ENCODE measurements at regions not wholly inside any gene's neighbourhood (a gene's known extent, or its start where the extent isn't known, plus 50 kb on each side); places are given as distances from the start of the nearest gene placed in this dataset.

- Histone ChIP-seq H3K9me3 (ENCODE audit: low read depth) (no peaks in the 10 kb centered on the region), H3K4me3 (no peak overlapping the region), H3K36me3 (no peaks in the 10 kb centered on the region), H3K27me3 (no peaks in the 10 kb centered on the region), H3K9ac (no peak overlapping the region), H3K79me2 (ENCODE audit: low read depth) (no peaks in the 10 kb centered on the region), H3K4me2 (no peak overlapping the region), H2AFZ (replicated peaks) (peak overlapping the region; percentile 57), H4K20me1 (ENCODE audit: low read depth) (no peaks in the 10 kb centered on the region), H3F3A (ENCODE audit: low read depth) (no peaks in the 10 kb centered on the region), H3K4me1 (no peaks in the 10 kb centered on the region), H3K27ac (no peak overlapping the region)
- TF ChIP-seq EZH2 (IDR thresholded peaks at IDR 0.05), result no peak
- no peak for TF ChIP-seq EZH2phosphoT487 (IDR thresholded peaks at IDR 0.05)
- no peak for TF ChIP-seq CTCF (IDR thresholded peaks at IDR 0.05)
- no peaks in the 10 kb centered on the region for H3K36me3 Mint-ChIP-seq
- H3K9me3 Mint-ChIP-seq, result peaks cover 22% of the 10 kb centered on the region
- no peaks in the 10 kb centered on the region for H3K27me3 Mint-ChIP-seq (ENCODE audit: insufficient read depth, low read depth)
- H3K27ac Mint-ChIP-seq, result no peak overlapping the region
- H3K4me3 Mint-ChIP-seq, result no peak overlapping the region
- H3K4me1 Mint-ChIP-seq, result no peaks in the 10 kb centered on the region
- peak; percentile 33 for DNase-seq (ENCODE audit: low spot score)
These were observed 1649.1 kb downstream of the LRRC4C start for GRCh38 chr11:39810358-39810757.

- H3K27me3 ChIP-seq, result no peaks in the 10 kb centered on the region
- no peaks in the 10 kb centered on the region for H3K4me1 ChIP-seq
- H3K27ac ChIP-seq, result no peak overlapping the region
- H3K36me3 Mint-ChIP-seq, result no peaks in the 10 kb centered on the region
- no peak for DNase-seq (ENCODE audit: low spot score)
- peaks cover 17% of the 10 kb centered on the region for H3K9me3 Mint-ChIP-seq
- no peaks in the 10 kb centered on the region for H3K79me2 ChIP-seq (ENCODE audit: low read depth)
- no peaks in the 10 kb centered on the region for H3K27me3 Mint-ChIP-seq (ENCODE audit: insufficient read depth, low read depth)
- H3K4me1 Mint-ChIP-seq, result no peaks in the 10 kb centered on the region
- no peaks in the 10 kb centered on the region for H3K9me3 ChIP-seq (ENCODE audit: low read depth)
- no peak overlapping the region for H3K4me3 Mint-ChIP-seq
- H3K36me3 ChIP-seq, result no peaks in the 10 kb centered on the region
- H3K4me2 ChIP-seq, result no peak overlapping the region
- H3K4me3 ChIP-seq, result no peak overlapping the region
- H3K9ac ChIP-seq, result no peak overlapping the region
- peak overlapping the region; percentile 57 for H2AFZ ChIP-seq (replicated peaks)
- no peak for TF ChIP-seq EZH2phosphoT487 (IDR thresholded peaks at IDR 0.05)
- no peak for TF ChIP-seq CTCF (IDR thresholded peaks at IDR 0.05)
- TF ChIP-seq EZH2 (IDR thresholded peaks at IDR 0.05), result no peak
- no peaks in the 10 kb centered on the region for H3F3A ChIP-seq (ENCODE audit: low read depth)
- H3K27ac Mint-ChIP-seq, result no peak overlapping the region
- no peaks in the 10 kb centered on the region for H4K20me1 ChIP-seq (ENCODE audit: low read depth)
These were observed 1649.6 kb downstream of the LRRC4C start for GRCh38 chr11:39809833-39810232.

- H3K4me3 Mint-ChIP-seq, result no peak overlapping the region
- H3K79me2 ChIP-seq (ENCODE audit: low read depth), result no peaks in the 10 kb centered on the region
- no peak overlapping the region for H3K4me3 ChIP-seq
- TF ChIP-seq EZH2phosphoT487 (IDR thresholded peaks at IDR 0.05) (no peak), EZH2 (IDR thresholded peaks at IDR 0.05) (no peak), CTCF (IDR thresholded peaks at IDR 0.05) (no peak)
- no peak overlapping the region for H3K9ac ChIP-seq
- no peaks in the 10 kb centered on the region for H3K9me3 ChIP-seq (ENCODE audit: low read depth)
- no peaks in the 10 kb centered on the region for H3K36me3 Mint-ChIP-seq
- no peak overlapping the region for H2AFZ ChIP-seq (replicated peaks)
- no peak overlapping the region for H3K4me2 ChIP-seq
- H3K27me3 ChIP-seq, result no peaks in the 10 kb centered on the region
- peaks cover 11% of the 10 kb centered on the region for H3K9me3 Mint-ChIP-seq
- H3K4me1 ChIP-seq, result no peaks in the 10 kb centered on the region
- no peaks in the 10 kb centered on the region for H3F3A ChIP-seq (ENCODE audit: low read depth)
- H4K20me1 ChIP-seq (ENCODE audit: low read depth), result no peaks in the 10 kb centered on the region
- DNase-seq (ENCODE audit: low spot score), result no peak
- H3K27me3 Mint-ChIP-seq (ENCODE audit: insufficient read depth, low read depth), result no peaks in the 10 kb centered on the region
- H3K4me1 Mint-ChIP-seq, result no peaks in the 10 kb centered on the region
- H3K27ac ChIP-seq, result no peak overlapping the region
- H3K36me3 ChIP-seq, result no peaks in the 10 kb centered on the region
- no peak overlapping the region for H3K27ac Mint-ChIP-seq
These were observed 1651.5 kb downstream of the LRRC4C start for GRCh38 chr11:39807904-39808303.

Measured in neural progenitor cell (in vitro differentiated cells).